ENCODE measurements at regions not wholly inside any gene's neighbourhood (a gene's known extent, or its start where the extent isn't known, plus 50 kb on each side); places are given as distances from the start of the nearest gene placed in this dataset.

- TF ChIP-seq, protein P1, sequence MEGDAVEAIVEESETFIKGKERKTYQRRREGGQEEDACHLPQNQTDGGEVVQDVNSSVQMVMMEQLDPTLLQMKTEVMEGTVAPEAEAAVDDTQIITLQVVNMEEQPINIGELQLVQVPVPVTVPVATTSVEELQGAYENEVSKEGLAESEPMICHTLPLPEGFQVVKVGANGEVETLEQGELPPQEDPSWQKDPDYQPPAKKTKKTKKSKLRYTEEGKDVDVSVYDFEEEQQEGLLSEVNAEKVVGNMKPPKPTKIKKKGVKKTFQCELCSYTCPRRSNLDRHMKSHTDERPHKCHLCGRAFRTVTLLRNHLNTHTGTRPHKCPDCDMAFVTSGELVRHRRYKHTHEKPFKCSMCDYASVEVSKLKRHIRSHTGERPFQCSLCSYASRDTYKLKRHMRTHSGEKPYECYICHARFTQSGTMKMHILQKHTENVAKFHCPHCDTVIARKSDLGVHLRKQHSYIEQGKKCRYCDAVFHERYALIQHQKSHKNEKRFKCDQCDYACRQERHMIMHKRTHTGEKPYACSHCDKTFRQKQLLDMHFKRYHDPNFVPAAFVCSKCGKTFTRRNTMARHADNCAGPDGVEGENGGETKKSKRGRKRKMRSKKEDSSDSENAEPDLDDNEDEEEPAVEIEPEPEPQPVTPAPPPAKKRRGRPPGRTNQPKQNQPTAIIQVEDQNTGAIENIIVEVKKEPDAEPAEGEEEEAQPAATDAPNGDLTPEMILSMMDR (IDR thresholded peaks at IDR 0.05) = no peak
- TF ChIP-seq POLR2A (IDR thresholded peaks at IDR 0.05) (no peak), EP300 (IDR thresholded peaks at IDR 0.05) (no peak)
Observed at GRCh38 chr1:228684607-228685006, 50.7 kb upstream of the RHOU start.
